ENCODE measurements at regions not wholly inside any gene's neighbourhood (a gene's known extent, or its start where the extent isn't known, plus 50 kb on each side); places are given as distances from the start of the nearest gene placed in this dataset.

DNA sequence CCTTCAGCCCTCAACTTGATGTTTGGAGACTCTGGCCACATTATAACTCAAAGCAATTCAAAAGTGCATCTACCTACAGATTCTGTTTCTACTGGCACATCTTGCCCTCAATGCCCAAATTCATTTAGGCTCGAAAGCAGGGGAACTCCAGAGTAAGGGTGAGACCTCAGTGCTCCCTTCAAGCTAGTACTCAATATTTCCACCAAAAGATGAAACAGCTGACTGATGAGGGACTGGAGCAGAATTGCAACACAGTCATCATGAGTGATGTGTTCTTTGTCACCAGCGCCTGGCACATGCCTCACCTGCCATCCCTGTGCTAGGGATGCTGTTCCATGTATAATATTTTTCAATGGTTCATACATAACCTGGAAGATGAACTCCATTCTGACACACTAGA lies 247.3 kb downstream of the DSEL start:
- H3K9me3 ChIP-seq (ENCODE audit: control insufficient read depth in 4 of 4, low read length in 3 of 4) = no peaks in the 10 kb centered on the region
- no peak overlapping the region for H3K4me3 ChIP-seq (ENCODE audit: low read depth in 1 of 3, low read length in 3 of 3)
- WGBS = 69% methylated on average over 2 of the region's 2 CpGs
- no peak overlapping the region for H3K9ac ChIP-seq (ENCODE audit: low read depth in 1 of 2, low read length in 2 of 2)
- TF ChIP-seq JUND (IDR thresholded peaks at IDR 0.05) (no peak), RAD21 (IDR thresholded peaks at IDR 0.05) (no peak), ATF3 (IDR thresholded peaks at IDR 0.05) (no peak), HNF4G (IDR thresholded peaks at IDR 0.05) (no peak), SP1 (IDR thresholded peaks at IDR 0.05) (no peak), ZBTB33 (IDR thresholded peaks at IDR 0.05) (no peak), HNF4A (conservative IDR thresholded peaks at IDR 0.05) (no peak), GABPA (IDR thresholded peaks at IDR 0.05 in 1 of 2, conservative IDR thresholded peaks at IDR 0.05 in 1 of 2) (no peak), FOXA1 (IDR thresholded peaks at IDR 0.05) (no peak), MAX (IDR thresholded peaks at IDR 0.05) (no peak), NR2F2 (IDR thresholded peaks at IDR 0.05) (no peak), RXRA (IDR thresholded peaks at IDR 0.05) (no peak), EGR1 (IDR thresholded peaks at IDR 0.05; ENCODE audit: low read depth in 2 of 2) (no peak)
- TF ChIP-seq, protein P1, sequence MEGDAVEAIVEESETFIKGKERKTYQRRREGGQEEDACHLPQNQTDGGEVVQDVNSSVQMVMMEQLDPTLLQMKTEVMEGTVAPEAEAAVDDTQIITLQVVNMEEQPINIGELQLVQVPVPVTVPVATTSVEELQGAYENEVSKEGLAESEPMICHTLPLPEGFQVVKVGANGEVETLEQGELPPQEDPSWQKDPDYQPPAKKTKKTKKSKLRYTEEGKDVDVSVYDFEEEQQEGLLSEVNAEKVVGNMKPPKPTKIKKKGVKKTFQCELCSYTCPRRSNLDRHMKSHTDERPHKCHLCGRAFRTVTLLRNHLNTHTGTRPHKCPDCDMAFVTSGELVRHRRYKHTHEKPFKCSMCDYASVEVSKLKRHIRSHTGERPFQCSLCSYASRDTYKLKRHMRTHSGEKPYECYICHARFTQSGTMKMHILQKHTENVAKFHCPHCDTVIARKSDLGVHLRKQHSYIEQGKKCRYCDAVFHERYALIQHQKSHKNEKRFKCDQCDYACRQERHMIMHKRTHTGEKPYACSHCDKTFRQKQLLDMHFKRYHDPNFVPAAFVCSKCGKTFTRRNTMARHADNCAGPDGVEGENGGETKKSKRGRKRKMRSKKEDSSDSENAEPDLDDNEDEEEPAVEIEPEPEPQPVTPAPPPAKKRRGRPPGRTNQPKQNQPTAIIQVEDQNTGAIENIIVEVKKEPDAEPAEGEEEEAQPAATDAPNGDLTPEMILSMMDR (IDR thresholded peaks at IDR 0.05; ENCODE audit: low read depth, low read length, missing input control) = no peak
- no peaks in the 10 kb centered on the region for H3K4me1 ChIP-seq (ENCODE audit: control insufficient read depth in 4 of 4, insufficient read depth in 4 of 4, low read length in 3 of 4)
- H3K36me3 ChIP-seq (ENCODE audit: control insufficient read depth in 4 of 4, insufficient read depth in 3 of 4, low read depth in 1 of 4, low read length in 3 of 4) = no peaks in the 10 kb centered on the region
- H3K27ac ChIP-seq (ENCODE audit: low read depth in 1 of 2, low read length in 2 of 2) = no peak overlapping the region
- DNase-seq (ENCODE audit: low spot score) = no peak
- H3K27me3 ChIP-seq (ENCODE audit: control insufficient read depth in 4 of 4, insufficient read depth in 4 of 4, low read length in 3 of 4) = no peaks in the 10 kb centered on the region

DNA sequence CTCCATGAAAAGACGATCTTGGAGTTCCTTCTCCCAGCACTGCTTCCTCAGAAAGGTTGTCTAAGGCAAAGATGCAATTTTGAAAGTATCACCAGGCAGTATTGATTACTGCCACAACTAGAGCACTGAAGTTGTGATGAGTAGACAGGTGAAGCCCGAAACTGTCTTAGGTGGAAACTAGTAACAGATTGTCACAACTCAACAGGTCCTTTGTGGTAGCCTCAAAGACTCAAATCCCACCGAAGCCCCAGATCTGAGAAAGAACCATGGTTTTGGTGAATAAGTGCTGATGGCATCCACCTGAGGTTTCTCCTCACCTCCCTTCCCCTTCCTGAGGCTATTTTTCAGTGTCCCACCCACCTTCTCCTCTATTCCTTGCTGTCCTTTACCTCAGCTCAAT lies 248.0 kb downstream of the DSEL start:
- TF ChIP-seq TAF1 (conservative IDR thresholded peaks at IDR 0.05) (no peak), FOXA1 (IDR thresholded peaks at IDR 0.05) (no peak), RXRA (IDR thresholded peaks at IDR 0.05) (no peak), SP1 (IDR thresholded peaks at IDR 0.05) (no peak), FOXA2 (IDR thresholded peaks at IDR 0.05) (no peak), NR2F2 (IDR thresholded peaks at IDR 0.05) (no peak), ZBTB33 (IDR thresholded peaks at IDR 0.05) (no peak), HNF4G (IDR thresholded peaks at IDR 0.05) (no peak), EGR1 (IDR thresholded peaks at IDR 0.05; ENCODE audit: low read depth in 2 of 2) (no peak), RAD21 (IDR thresholded peaks at IDR 0.05) (no peak), ATF3 (IDR thresholded peaks at IDR 0.05) (no peak), MAX (IDR thresholded peaks at IDR 0.05) (no peak), YY1 (IDR thresholded peaks at IDR 0.05) (no peak)
- TF ChIP-seq, protein P2, sequence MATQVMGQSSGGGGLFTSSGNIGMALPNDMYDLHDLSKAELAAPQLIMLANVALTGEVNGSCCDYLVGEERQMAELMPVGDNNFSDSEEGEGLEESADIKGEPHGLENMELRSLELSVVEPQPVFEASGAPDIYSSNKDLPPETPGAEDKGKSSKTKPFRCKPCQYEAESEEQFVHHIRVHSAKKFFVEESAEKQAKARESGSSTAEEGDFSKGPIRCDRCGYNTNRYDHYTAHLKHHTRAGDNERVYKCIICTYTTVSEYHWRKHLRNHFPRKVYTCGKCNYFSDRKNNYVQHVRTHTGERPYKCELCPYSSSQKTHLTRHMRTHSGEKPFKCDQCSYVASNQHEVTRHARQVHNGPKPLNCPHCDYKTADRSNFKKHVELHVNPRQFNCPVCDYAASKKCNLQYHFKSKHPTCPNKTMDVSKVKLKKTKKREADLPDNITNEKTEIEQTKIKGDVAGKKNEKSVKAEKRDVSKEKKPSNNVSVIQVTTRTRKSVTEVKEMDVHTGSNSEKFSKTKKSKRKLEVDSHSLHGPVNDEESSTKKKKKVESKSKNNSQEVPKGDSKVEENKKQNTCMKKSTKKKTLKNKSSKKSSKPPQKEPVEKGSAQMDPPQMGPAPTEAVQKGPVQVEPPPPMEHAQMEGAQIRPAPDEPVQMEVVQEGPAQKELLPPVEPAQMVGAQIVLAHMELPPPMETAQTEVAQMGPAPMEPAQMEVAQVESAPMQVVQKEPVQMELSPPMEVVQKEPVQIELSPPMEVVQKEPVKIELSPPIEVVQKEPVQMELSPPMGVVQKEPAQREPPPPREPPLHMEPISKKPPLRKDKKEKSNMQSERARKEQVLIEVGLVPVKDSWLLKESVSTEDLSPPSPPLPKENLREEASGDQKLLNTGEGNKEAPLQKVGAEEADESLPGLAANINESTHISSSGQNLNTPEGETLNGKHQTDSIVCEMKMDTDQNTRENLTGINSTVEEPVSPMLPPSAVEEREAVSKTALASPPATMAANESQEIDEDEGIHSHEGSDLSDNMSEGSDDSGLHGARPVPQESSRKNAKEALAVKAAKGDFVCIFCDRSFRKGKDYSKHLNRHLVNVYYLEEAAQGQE (IDR thresholded peaks at IDR 0.05) = no peak
- 73% methylated on average over 3 of the region's 3 CpGs for WGBS

More for the DNA sequence above, 248.0 kb downstream of the DSEL start:
- H3K4me1 ChIP-seq (ENCODE audit: control insufficient read depth in 4 of 4, insufficient read depth in 4 of 4, low read length in 3 of 4) = no peaks in the 10 kb centered on the region
- no peak for DNase-seq (ENCODE audit: low spot score)
- no peak overlapping the region for H3K27ac ChIP-seq (ENCODE audit: low read depth in 1 of 2, low read length in 2 of 2)
- H3K27me3 ChIP-seq (ENCODE audit: control insufficient read depth in 4 of 4, insufficient read depth in 4 of 4, low read length in 3 of 4) = no peaks in the 10 kb centered on the region
- no peaks in the 10 kb centered on the region for H3K9me3 ChIP-seq (ENCODE audit: control insufficient read depth in 4 of 4, low read length in 3 of 4)
- H3K9ac ChIP-seq (ENCODE audit: low read depth in 1 of 2, low read length in 2 of 2) = no peak overlapping the region
- H3K4me3 ChIP-seq (ENCODE audit: low read depth in 1 of 3, low read length in 3 of 3) = no peak overlapping the region
- no peaks in the 10 kb centered on the region for H3K36me3 ChIP-seq (ENCODE audit: control insufficient read depth in 4 of 4, insufficient read depth in 3 of 4, low read depth in 1 of 4, low read length in 3 of 4)

Data from liver (tissue), 8 donors.